ENCODE measurements at regions not wholly inside any gene's neighbourhood (a gene's known extent, or its start where the extent isn't known, plus 50 kb on each side); places are given as distances from the start of the nearest gene placed in this dataset.

DNA sequence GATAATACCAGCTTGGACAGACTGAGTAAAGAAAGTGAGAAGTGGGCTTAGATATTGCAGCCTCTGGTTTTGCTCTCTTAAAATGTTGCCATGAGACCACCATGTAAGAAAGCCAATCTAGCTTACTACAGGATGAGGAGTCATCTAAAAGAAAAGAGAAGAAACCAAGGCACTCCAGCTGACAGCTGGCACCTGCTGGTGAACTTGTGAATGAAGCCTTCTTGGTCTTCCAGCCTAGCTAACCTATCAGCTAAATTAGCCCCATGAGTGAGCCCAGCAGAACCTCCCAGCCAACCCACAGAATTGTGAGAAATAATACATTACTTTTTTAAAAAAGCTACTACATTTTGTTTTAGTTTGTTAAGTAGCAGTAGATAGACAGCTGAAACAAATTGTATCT lies 154.5 kb upstream of the QRFPR start:
- no peak for DNase-seq (ENCODE audit: low read depth, low spot score)
- H3K4me3 ChIP-seq (ENCODE audit: low read depth, low read length) = no peak overlapping the region
- TF ChIP-seq, protein P1, sequence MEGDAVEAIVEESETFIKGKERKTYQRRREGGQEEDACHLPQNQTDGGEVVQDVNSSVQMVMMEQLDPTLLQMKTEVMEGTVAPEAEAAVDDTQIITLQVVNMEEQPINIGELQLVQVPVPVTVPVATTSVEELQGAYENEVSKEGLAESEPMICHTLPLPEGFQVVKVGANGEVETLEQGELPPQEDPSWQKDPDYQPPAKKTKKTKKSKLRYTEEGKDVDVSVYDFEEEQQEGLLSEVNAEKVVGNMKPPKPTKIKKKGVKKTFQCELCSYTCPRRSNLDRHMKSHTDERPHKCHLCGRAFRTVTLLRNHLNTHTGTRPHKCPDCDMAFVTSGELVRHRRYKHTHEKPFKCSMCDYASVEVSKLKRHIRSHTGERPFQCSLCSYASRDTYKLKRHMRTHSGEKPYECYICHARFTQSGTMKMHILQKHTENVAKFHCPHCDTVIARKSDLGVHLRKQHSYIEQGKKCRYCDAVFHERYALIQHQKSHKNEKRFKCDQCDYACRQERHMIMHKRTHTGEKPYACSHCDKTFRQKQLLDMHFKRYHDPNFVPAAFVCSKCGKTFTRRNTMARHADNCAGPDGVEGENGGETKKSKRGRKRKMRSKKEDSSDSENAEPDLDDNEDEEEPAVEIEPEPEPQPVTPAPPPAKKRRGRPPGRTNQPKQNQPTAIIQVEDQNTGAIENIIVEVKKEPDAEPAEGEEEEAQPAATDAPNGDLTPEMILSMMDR (IDR thresholded peaks at IDR 0.05; ENCODE audit: insufficient read depth, low read length, missing control alignments) = no peak
- POLR2A ChIA-PET = no interaction called here
- CTCF ChIA-PET = no interaction called here

DNA sequence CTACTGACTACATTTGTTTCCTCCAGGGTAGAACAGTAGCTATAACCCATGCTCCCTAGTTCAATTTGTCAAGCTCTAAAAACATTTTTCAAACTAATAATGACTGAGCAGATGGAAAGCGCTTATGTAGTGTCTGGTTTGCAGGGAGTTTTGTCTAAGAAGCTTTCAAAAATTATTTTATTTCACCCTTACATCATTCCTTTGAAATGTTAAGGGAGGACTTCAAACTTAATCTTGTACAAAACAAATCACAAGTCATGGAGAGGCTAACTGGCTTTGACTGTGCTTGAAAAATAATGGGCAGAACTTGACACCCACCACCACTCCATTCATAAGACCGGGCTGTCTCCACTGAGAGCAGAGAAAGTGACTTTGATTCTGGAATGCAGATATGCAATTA lies 153.4 kb upstream of the QRFPR start:
- DNase-seq (ENCODE audit: low read depth, low spot score) = no peak
- TF ChIP-seq, protein P1 (IDR thresholded peaks at IDR 0.05; ENCODE audit: insufficient read depth, low read length, missing control alignments) = no peak
- ChIA-PET POLR2A (no interaction called here), CTCF (no interaction called here)
- H3K4me3 ChIP-seq (ENCODE audit: low read depth, low read length) = no peak overlapping the region

DNA sequence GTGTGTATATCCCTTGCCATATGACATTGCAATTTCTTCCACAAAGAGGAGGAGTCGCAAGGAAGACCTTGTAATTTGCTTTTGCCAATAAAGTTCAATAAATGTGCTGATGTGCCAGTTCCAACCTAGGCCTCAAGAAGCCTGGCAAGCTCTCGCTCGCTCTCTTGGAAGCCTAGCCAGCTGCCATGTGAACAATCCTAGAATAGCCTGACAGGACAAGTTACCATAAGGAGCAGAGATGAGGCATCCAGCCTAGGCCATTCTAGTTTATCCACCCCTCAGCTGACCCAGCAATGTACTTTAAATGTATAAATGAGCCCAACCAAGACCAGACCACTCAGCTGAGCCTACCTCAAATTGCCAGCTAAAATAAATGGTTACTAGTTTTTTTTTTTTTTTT lies 145.7 kb upstream of the QRFPR start:
- TF ChIP-seq, protein P1 (IDR thresholded peaks at IDR 0.05; ENCODE audit: insufficient read depth, low read length, missing control alignments) = no peak

DNA sequence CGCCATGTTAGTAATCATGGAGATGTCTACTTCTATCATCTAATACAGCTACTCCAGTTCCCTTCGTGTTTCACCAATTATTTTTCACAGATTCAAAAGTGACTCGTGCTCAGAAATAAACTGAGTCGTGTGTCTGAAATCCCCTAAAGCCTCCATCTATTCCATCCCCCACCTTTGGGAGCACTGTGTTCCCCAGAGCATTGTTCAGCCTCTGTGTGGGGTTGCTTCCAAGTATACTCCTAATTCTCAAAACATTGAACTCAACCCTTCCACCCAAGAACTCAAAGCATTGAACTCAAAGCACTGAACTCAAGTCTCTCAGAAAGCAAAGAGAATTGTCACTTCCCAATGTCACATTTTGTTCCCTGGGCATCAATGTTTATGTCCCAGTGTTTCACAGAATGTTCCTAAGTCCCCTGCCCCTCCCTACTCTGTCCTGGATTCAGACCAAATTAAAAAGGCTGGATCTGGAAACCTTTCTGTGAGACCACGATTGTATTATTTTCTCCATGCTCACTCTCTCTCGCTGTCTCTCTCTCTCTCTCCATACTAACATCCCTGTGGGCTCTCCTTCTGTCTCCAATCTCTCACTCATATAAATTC lies 138.5 kb upstream of the QRFPR start:
- ChIA-PET POLR2A (no interaction called here), CTCF (no interaction called here)
- no peak overlapping the region for H3K4me3 ChIP-seq (ENCODE audit: low read depth, low read length)
- TF ChIP-seq, protein P1 (IDR thresholded peaks at IDR 0.05; ENCODE audit: insufficient read depth, low read length, missing control alignments) = no peak
- DNase-seq (ENCODE audit: low read depth, low spot score) = no peak

More for the DNA sequence above, 145.7 kb upstream of the QRFPR start:
- ChIA-PET CTCF (no interaction called here), POLR2A (no interaction called here)
- DNase-seq (ENCODE audit: low read depth, low spot score) = no peak
- H3K4me3 ChIP-seq (ENCODE audit: low read depth, low read length) = no peak overlapping the region

DNA sequence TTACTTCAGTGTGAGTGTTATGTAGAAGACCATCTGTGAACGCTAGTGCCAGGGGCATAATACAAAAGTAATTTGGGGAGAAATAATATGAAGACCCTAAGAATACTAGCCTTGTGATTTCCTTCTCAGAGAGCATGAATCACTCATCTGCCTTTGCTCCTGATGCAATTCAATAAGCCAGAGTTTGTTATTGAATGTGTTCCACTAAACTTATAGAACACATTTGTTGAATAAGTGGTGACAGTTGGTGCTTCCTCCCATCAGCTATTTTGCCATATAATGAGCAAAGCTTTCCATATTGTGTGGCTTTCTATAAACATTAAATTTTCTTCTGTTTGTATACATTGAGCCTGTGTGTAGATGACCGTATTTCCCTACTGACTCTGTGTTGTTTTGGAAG lies 136.4 kb upstream of the QRFPR start:
- ChIA-PET CTCF (no interaction called here), POLR2A (no interaction called here)
- H3K4me3 ChIP-seq (ENCODE audit: low read depth, low read length) = no peak overlapping the region
- TF ChIP-seq, protein P1 (IDR thresholded peaks at IDR 0.05; ENCODE audit: insufficient read depth, low read length, missing control alignments) = no peak
- no peak for DNase-seq (ENCODE audit: low read depth, low spot score)

DNA sequence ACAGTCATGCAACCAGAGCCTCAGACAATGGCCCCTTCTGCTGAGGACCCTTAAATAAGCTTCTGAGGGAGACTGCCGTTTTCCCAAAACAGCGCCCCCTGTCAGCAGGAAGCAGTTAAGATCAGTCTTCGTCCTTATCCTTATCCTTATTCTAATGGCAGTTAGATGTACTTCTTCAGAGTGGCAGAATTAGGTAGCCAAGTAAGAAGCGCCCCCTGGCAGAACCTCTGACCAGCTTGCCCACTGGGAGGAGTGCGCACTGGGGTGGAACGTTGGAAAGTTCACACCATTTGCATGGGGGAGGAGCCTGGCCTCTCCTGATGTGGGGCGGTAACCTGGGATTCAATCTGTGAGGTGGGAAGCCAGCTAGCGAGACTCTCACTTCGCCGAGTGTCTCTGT lies 133.6 kb upstream of the QRFPR start:
- POLR2A ChIA-PET = no interaction called here
- TF ChIP-seq, protein P1 (IDR thresholded peaks at IDR 0.05; ENCODE audit: insufficient read depth, low read length, missing control alignments) = no peak
- CTCF ChIA-PET = no interaction called here
- DNase-seq (ENCODE audit: low read depth, low spot score) = no peak
- no peak overlapping the region for H3K4me3 ChIP-seq (ENCODE audit: low read depth, low read length)
